Activated naive CD4-positive, alpha-beta T cell treated with anti-CD3 and anti-CD28 coated beads for 36 hours (primary cell): ENCODE measurements at regions not wholly inside any gene's neighbourhood (a gene's known extent, or its start where the extent isn't known, plus 50 kb on each side); places are given as distances from the start of the nearest gene placed in this dataset.
"Not testable (repeated sequence)": the region's sequence is repeated elsewhere in the genome, so short reads cannot be mapped to it uniquely, and the experiment has no call there.

Experiments
- CTCF ChIA-PET: fragments of 350-600 bp; sonication (Branson Sonifier 250); formaldehyde crosslinking; loops from one replicate; lab custom pipeline; 2021; ENCODE audit warnings: antibody characterized with exemption; lab: Charles Lee
- DNase-seq: peaks from one replicate; pipeline ENCODE4 v3.0.0-alpha.2; 2020
- H3K27ac Mint-ChIP-seq: one replicate; pipeline ENCODE4 v1.8.0; 2021; ENCODE audit warnings: mild to moderate bottlenecking, mixed read lengths
- H3K27me3 Mint-ChIP-seq: one replicate; pipeline ENCODE4 v1.8.0; 2021; ENCODE audit warnings: low read depth, mixed read lengths
- H3K36me3 Mint-ChIP-seq: one replicate; pipeline ENCODE4 v1.8.0; 2021; ENCODE audit warnings: low read depth, mixed read lengths
- H3K4me1 Mint-ChIP-seq: one replicate; pipeline ENCODE4 v1.8.0; 2021; ENCODE audit warnings: low read depth, mixed read lengths
- H3K4me3 Mint-ChIP-seq: one replicate; pipeline ENCODE4 v1.8.0; 2021; ENCODE audit warnings: mild to moderate bottlenecking, moderate library complexity, mixed read lengths
- H3K9me3 Mint-ChIP-seq: one replicate; pipeline ENCODE4 v1.8.0; 2021; ENCODE audit warnings: mixed read lengths
- intact Hi-C: fragments of 100-400 bp; cut with micrococcal nuclease; formaldehyde crosslinking; loops from one replicate; pipeline ENCODE4 v1.15.1; 2023

DNA sequence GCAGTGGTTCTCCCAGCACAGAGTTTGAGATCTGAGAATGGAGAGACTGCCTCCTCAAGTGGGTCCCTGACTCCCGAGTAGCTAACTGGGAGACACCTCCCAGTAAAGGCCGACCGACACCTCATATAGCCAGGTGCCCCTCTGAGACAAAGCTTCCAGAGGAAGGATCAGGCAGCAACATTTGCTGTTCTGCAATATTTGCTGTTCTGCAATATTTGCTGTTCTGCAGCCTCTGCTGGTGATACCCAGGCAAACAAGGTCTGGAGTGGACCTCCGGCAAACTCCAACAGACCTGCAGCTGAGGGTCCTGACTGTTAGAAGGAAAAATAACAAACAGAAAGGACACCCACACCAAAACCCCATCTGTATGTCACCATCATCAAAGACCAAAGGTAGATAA is 560.2 kb downstream of the SOX5 start:
- H3K4me3 Mint-ChIP-seq, H3K4me1 Mint-ChIP-seq, H3K36me3 Mint-ChIP-seq, intact Hi-C loops, CTCF ChIA-PET, DNase-seq, H3K27me3 Mint-ChIP-seq, H3K27ac Mint-ChIP-seq: not testable (repeated sequence)
- peaks cover 22% of the 10 kb centered on the region for H3K9me3 Mint-ChIP-seq

GRCh38 chr12:23399402-23399933 is 550.0 kb downstream of the SOX5 start:
- H3K4me1 Mint-ChIP-seq: no peaks in the 10 kb centered on the region
- no peak for DNase-seq
- no peak overlapping the region for H3K27ac Mint-ChIP-seq
- no peak overlapping the region for H3K4me3 Mint-ChIP-seq
- intact Hi-C loops: no loop called here
- no peaks in the 10 kb centered on the region for H3K36me3 Mint-ChIP-seq
- no peaks in the 10 kb centered on the region for H3K9me3 Mint-ChIP-seq
- CTCF ChIA-PET: no interaction called here
- H3K27me3 Mint-ChIP-seq: no peaks in the 10 kb centered on the region

- H3K9me3 Mint-ChIP-seq: peaks cover 9% of the 10 kb centered on the region
- CTCF ChIA-PET: interaction anchor here (0.7 kb wide), 1 partner anchor 275 kb away, joined by 3 read pairs; no protein-coding TSS in a partner anchor
- intact Hi-C loops: no loop called here
Measured at GRCh38 chr12:23415180-23415579, 534.3 kb downstream of the SOX5 start.

DNA sequence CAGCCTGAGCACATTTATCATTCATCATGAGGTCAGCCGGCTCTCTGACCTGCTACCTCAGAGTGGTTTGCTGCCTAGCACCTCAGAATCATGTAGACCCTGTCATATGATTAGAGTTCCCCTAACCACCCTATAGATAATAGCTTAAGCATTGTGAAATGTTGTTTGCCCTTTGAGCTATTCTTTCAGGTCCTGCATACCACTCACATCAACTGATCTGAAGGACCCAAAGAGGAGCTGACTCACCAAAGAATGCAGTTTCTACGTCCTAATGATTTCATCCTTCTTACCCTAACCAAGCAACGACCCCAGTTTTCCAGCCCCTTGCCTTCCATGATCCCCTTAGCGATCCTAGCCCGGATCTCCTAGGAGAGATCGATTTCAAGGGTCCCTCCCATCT is 527.9 kb downstream of the SOX5 start:
- no peak overlapping the region for H3K27ac Mint-ChIP-seq
- no peaks in the 10 kb centered on the region for H3K27me3 Mint-ChIP-seq
- H3K36me3 Mint-ChIP-seq: no peaks in the 10 kb centered on the region
- H3K4me3 Mint-ChIP-seq: no peak overlapping the region
- intact Hi-C loops: no loop called here
- no peaks in the 10 kb centered on the region for H3K4me1 Mint-ChIP-seq
- DNase-seq: no peak
- CTCF ChIA-PET: no interaction called here
- peaks cover 1% of the 10 kb centered on the region for H3K9me3 Mint-ChIP-seq

More at GRCh38 chr12:23415180-23415579, 534.3 kb downstream of the SOX5 start:
- no peak overlapping the region for H3K4me3 Mint-ChIP-seq
- no peak overlapping the region for H3K27ac Mint-ChIP-seq
- no peaks in the 10 kb centered on the region for H3K36me3 Mint-ChIP-seq
- H3K4me1 Mint-ChIP-seq: no peaks in the 10 kb centered on the region
- no peak for DNase-seq
- no peaks in the 10 kb centered on the region for H3K27me3 Mint-ChIP-seq

- no peak for DNase-seq
- Mint-ChIP-seq H3K9me3 (peaks cover 2% of the 10 kb centered on the region), H3K27me3 (no peaks in the 10 kb centered on the region), H3K36me3 (no peaks in the 10 kb centered on the region), H3K4me3 (no peak overlapping the region), H3K4me1 (no peaks in the 10 kb centered on the region), H3K27ac (no peak overlapping the region)
- CTCF ChIA-PET: no interaction called here
- intact Hi-C loops: no loop called here
Measured at GRCh38 chr12:23423097-23423687, 526.3 kb downstream of the SOX5 start.

- Mint-ChIP-seq H3K4me1 (no peaks in the 10 kb centered on the region), H3K27ac (no peak overlapping the region), H3K4me3 (no peak overlapping the region), H3K27me3 (no peaks in the 10 kb centered on the region), H3K36me3 (no peaks in the 10 kb centered on the region), H3K9me3 (peaks cover 2% of the 10 kb centered on the region)
- no peak for DNase-seq
- intact Hi-C loops: no loop called here
- CTCF ChIA-PET: no interaction called here
Measured at GRCh38 chr12:23423796-23424195, 525.7 kb downstream of the SOX5 start.

- H3K4me3 Mint-ChIP-seq: no peak overlapping the region
- no peaks in the 10 kb centered on the region for H3K4me1 Mint-ChIP-seq
- no peak for DNase-seq
- CTCF ChIA-PET: no interaction called here
- intact Hi-C loops: no loop called here
- H3K9me3 Mint-ChIP-seq: peaks cover 2% of the 10 kb centered on the region
- H3K27ac Mint-ChIP-seq: no peak overlapping the region
- no peaks in the 10 kb centered on the region for H3K27me3 Mint-ChIP-seq
- no peaks in the 10 kb centered on the region for H3K36me3 Mint-ChIP-seq
Measured at GRCh38 chr12:23424685-23425084, 524.8 kb downstream of the SOX5 start.

GRCh38 chr12:23426328-23426727 is 523.1 kb downstream of the SOX5 start:
- H3K27me3 Mint-ChIP-seq: no peaks in the 10 kb centered on the region
- intact Hi-C loops: no loop called here
- no peaks in the 10 kb centered on the region for H3K36me3 Mint-ChIP-seq
- H3K4me3 Mint-ChIP-seq: no peak overlapping the region
- H3K9me3 Mint-ChIP-seq: peaks cover 2% of the 10 kb centered on the region
- H3K27ac Mint-ChIP-seq: no peak overlapping the region
- no peak for DNase-seq
- H3K4me1 Mint-ChIP-seq: no peaks in the 10 kb centered on the region
- CTCF ChIA-PET: no interaction called here

- intact Hi-C loops: no loop called here
- DNase-seq: no peak
- H3K36me3 Mint-ChIP-seq: no peaks in the 10 kb centered on the region
Measured at GRCh38 chr12:23428758-23429157, 520.7 kb downstream of the SOX5 start.

DNA sequence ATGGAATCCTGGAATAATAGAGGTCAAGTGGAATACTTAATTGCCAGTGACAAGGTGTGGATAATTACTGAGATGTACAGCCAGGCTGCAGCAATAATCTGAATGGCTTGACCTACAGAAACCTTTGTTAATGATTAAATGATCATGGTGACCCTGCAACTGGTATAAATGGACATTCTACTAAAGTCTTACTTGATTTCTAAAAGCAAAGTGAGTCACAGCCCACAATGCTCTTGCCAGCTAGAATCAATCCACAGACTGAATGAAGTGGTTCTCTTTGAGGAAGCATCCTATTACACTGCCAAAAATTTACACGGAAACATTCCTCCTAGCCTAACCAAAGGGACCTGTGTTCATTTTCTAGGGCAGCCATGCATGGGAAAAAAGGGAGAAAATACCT is 518.5 kb downstream of the SOX5 start:
- H3K27ac Mint-ChIP-seq: no peak overlapping the region
- CTCF ChIA-PET: no interaction called here
- peaks cover 6% of the 10 kb centered on the region for H3K9me3 Mint-ChIP-seq
- H3K36me3 Mint-ChIP-seq: no peaks in the 10 kb centered on the region
- intact Hi-C loops: no loop called here
- no peaks in the 10 kb centered on the region for H3K4me1 Mint-ChIP-seq
- DNase-seq: no peak
- no peaks in the 10 kb centered on the region for H3K27me3 Mint-ChIP-seq
- no peak overlapping the region for H3K4me3 Mint-ChIP-seq

More at GRCh38 chr12:23428758-23429157, 520.7 kb downstream of the SOX5 start:
- Mint-ChIP-seq H3K9me3 (peaks cover 6% of the 10 kb centered on the region), H3K4me3 (no peak overlapping the region), H3K4me1 (no peaks in the 10 kb centered on the region), H3K27me3 (no peaks in the 10 kb centered on the region), H3K27ac (no peak overlapping the region)
- CTCF ChIA-PET: no interaction called here

GRCh38 chr12:23433121-23433520 is 516.3 kb downstream of the SOX5 start:
- peaks cover 4% of the 10 kb centered on the region for H3K9me3 Mint-ChIP-seq
- H3K4me3 Mint-ChIP-seq: no peak overlapping the region
- H3K27ac Mint-ChIP-seq: no peak overlapping the region
- intact Hi-C loops: no loop called here
- no peaks in the 10 kb centered on the region for H3K4me1 Mint-ChIP-seq
- no peaks in the 10 kb centered on the region for H3K27me3 Mint-ChIP-seq
- no peak for DNase-seq
- H3K36me3 Mint-ChIP-seq: no peaks in the 10 kb centered on the region
- CTCF ChIA-PET: no interaction called here

- no peaks in the 10 kb centered on the region for H3K4me1 Mint-ChIP-seq
- no peak for DNase-seq
- intact Hi-C loops: no loop called here
- CTCF ChIA-PET: interaction anchor here (0.6 kb wide), 1 partner anchor 704 kb away, joined by 4 read pairs; no protein-coding TSS in a partner anchor
- H3K27ac Mint-ChIP-seq: no peak overlapping the region
- H3K9me3 Mint-ChIP-seq: peaks cover 13% of the 10 kb centered on the region
- no peak overlapping the region for H3K4me3 Mint-ChIP-seq
- H3K27me3 Mint-ChIP-seq: no peaks in the 10 kb centered on the region
- H3K36me3 Mint-ChIP-seq: no peaks in the 10 kb centered on the region
Measured at GRCh38 chr12:23434154-23434553, 515.3 kb downstream of the SOX5 start.

GRCh38 chr12:23446746-23447145 is 502.7 kb downstream of the SOX5 start:
- CTCF ChIA-PET: interaction anchor here (0.5 to 0.7 kb wide), 2 partner anchors 24 to 34 kb away, joined by 3 read pairs; no protein-coding TSS in a partner anchor
- no peaks in the 10 kb centered on the region for H3K4me1 Mint-ChIP-seq
- H3K9me3 Mint-ChIP-seq: no peaks in the 10 kb centered on the region
- no peak overlapping the region for H3K4me3 Mint-ChIP-seq
- no peaks in the 10 kb centered on the region for H3K27me3 Mint-ChIP-seq
- intact Hi-C loops: no loop called here
- no peak for DNase-seq
- no peak overlapping the region for H3K27ac Mint-ChIP-seq
- no peaks in the 10 kb centered on the region for H3K36me3 Mint-ChIP-seq
